ENCODE measurements at regions not wholly inside any gene's neighbourhood (a gene's known extent, or its start where the extent isn't known, plus 50 kb on each side); places are given as distances from the start of the nearest gene placed in this dataset.
"Not testable (repeated sequence)": the region's sequence is repeated elsewhere in the genome, so short reads cannot be mapped to it uniquely, and the experiment has no call there.

DNA sequence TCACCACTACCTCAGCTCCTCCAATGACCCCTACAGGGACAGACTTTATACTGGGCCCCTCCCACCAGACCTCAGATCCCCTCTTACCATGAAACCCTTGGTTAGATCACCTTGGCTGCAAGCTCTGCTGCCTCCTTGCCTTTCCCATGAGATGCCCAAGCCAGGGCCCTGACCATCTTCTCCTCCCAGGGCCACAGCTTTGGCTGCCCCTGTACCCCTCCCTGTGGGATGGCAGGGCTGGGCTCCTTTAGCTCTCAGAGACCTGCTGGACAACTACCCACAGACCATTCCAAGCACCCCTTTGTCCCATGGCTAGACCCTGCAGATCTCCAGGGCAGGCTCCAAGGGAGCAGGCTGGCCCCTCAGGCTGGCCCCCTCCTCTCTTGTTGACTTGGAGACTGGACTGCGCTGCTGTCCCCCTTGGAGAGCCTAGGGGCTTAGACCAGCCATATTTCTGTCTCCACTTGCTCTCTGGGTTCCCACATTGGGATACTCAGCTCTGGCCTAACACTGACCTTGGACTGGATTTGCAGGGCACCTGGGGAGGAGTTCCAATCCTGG is 1692.7 kb downstream of the TP53TG3F start:
- Mint-ChIP-seq H3K27me3 (ENCODE audit: insufficient read depth, unreplicated experiment) (no peaks in the 10 kb centered on the region), H3K9me3 (ENCODE audit: unreplicated experiment) (peaks cover 10% of the 10 kb centered on the region), H3K36me3 (ENCODE audit: insufficient read depth, unreplicated experiment) (no peaks in the 10 kb centered on the region), H3K4me1 (ENCODE audit: low read depth, unreplicated experiment) (no peaks in the 10 kb centered on the region), H3K27ac (ENCODE audit: unreplicated experiment) (no peak overlapping the region), H3K4me3 (ENCODE audit: unreplicated experiment) (no peak overlapping the region)
- H3K36me3 ChIP-seq (ENCODE audit: control insufficient read depth, insufficient read depth, low read length): no peaks in the 10 kb centered on the region
- DNase-seq: no peak
- no peaks in the 10 kb centered on the region for H3K9me3 ChIP-seq
- TF ChIP-seq, protein P1, sequence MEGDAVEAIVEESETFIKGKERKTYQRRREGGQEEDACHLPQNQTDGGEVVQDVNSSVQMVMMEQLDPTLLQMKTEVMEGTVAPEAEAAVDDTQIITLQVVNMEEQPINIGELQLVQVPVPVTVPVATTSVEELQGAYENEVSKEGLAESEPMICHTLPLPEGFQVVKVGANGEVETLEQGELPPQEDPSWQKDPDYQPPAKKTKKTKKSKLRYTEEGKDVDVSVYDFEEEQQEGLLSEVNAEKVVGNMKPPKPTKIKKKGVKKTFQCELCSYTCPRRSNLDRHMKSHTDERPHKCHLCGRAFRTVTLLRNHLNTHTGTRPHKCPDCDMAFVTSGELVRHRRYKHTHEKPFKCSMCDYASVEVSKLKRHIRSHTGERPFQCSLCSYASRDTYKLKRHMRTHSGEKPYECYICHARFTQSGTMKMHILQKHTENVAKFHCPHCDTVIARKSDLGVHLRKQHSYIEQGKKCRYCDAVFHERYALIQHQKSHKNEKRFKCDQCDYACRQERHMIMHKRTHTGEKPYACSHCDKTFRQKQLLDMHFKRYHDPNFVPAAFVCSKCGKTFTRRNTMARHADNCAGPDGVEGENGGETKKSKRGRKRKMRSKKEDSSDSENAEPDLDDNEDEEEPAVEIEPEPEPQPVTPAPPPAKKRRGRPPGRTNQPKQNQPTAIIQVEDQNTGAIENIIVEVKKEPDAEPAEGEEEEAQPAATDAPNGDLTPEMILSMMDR (IDR thresholded peaks at IDR 0.05; ENCODE audit: insufficient read depth in 1 of 2, low read depth in 1 of 2, low read length in 1 of 2, severe bottlenecking in 1 of 2, unreplicated experiment in 1 of 2): no peak
- POLR2A ChIA-PET: no interaction called here
- CTCF ChIA-PET: no interaction called here
- no peak overlapping the region for H3K4me3 ChIP-seq (ENCODE audit: low read depth, low read length)
- BruUV-seq (replicated peaks): no TSS peak
- H3K27me3 ChIP-seq (replicated peaks; ENCODE audit: control insufficient read depth, insufficient read depth, low read length): no peaks in the 10 kb centered on the region
- intact Hi-C loops (cut with micrococcal nuclease; ENCODE audit: unreplicated experiment): no loop called here
- H3K4me1 ChIP-seq: no peaks in the 10 kb centered on the region

GRCh38 chr16:35154627-35155026 is 1695.2 kb downstream of the TP53TG3F start:
- H3K36me3 Mint-ChIP-seq (ENCODE audit: insufficient read depth, unreplicated experiment): no peaks in the 10 kb centered on the region
- no peak for DNase-seq
- H3K4me3 Mint-ChIP-seq (ENCODE audit: unreplicated experiment): no peak overlapping the region
- ChIA-PET POLR2A (no interaction called here), CTCF (no interaction called here)
- no TSS peak for BruUV-seq (replicated peaks)
- intact Hi-C loops (cut with micrococcal nuclease; ENCODE audit: unreplicated experiment): no loop called here
- H3K27me3 Mint-ChIP-seq (ENCODE audit: insufficient read depth, unreplicated experiment): no peaks in the 10 kb centered on the region
- TF ChIP-seq, protein P1 (IDR thresholded peaks at IDR 0.05; ENCODE audit: insufficient read depth in 1 of 2, low read depth in 1 of 2, low read length in 1 of 2, severe bottlenecking in 1 of 2, unreplicated experiment in 1 of 2): no peak
- no peak overlapping the region for H3K27ac Mint-ChIP-seq (ENCODE audit: unreplicated experiment)
- H3K4me1 Mint-ChIP-seq (ENCODE audit: low read depth, unreplicated experiment): no peaks in the 10 kb centered on the region
- no peaks in the 10 kb centered on the region for H3K9me3 ChIP-seq
- H3K36me3 ChIP-seq (ENCODE audit: control insufficient read depth, insufficient read depth, low read length): no peaks in the 10 kb centered on the region
- H3K9me3 Mint-ChIP-seq (ENCODE audit: unreplicated experiment): peaks cover 26% of the 10 kb centered on the region
- no peaks in the 10 kb centered on the region for H3K4me1 ChIP-seq
- H3K27me3 ChIP-seq (replicated peaks; ENCODE audit: control insufficient read depth, insufficient read depth, low read length): no peaks in the 10 kb centered on the region
- H3K4me3 ChIP-seq (ENCODE audit: low read depth, low read length): no peak overlapping the region

- DNase-seq; H3K27ac Mint-ChIP-seq (ENCODE audit: unreplicated experiment); H3K27me3 ChIP-seq (replicated peaks; ENCODE audit: control insufficient read depth, insufficient read depth, low read length); H3K4me1 Mint-ChIP-seq (ENCODE audit: low read depth, unreplicated experiment); H3K4me3 ChIP-seq (ENCODE audit: low read depth, low read length); H3K27me3 Mint-ChIP-seq (ENCODE audit: insufficient read depth, unreplicated experiment); H3K36me3 Mint-ChIP-seq (ENCODE audit: insufficient read depth, unreplicated experiment); CTCF ChIA-PET; POLR2A ChIA-PET; H3K4me3 Mint-ChIP-seq (ENCODE audit: unreplicated experiment); BruUV-seq (replicated peaks); H3K36me3 ChIP-seq (ENCODE audit: control insufficient read depth, insufficient read depth, low read length); H3K4me1 ChIP-seq; H3K9me3 ChIP-seq; intact Hi-C loops (cut with micrococcal nuclease; ENCODE audit: unreplicated experiment): not testable (repeated sequence)
- H3K9me3 Mint-ChIP-seq (ENCODE audit: unreplicated experiment): peaks cover 20% of the 10 kb centered on the region
These were observed 1698.1 kb downstream of the TP53TG3F start for GRCh38 chr16:35157549-35157948.

DNA sequence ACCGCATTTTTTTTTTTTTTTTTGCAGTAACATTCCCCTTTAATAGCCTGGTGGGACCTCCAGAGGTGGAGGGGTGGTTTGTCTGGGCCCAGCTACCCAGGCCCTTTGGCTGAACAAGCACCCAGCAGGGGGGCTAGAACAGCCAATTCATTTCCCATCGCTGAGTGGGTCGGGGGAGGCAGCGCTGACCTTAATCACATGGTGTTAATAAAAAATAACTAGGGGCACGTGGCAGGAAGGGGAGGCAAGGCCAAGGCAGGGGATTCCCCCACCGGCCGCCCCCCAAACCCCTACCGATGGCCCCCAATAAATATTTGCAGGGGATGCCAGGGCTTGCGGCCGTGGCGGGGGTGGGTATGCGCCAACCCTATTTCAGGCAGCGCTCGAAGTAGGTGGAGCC is 1709.9 kb downstream of the TP53TG3F start:
- BruUV-seq (replicated peaks); H3K36me3 Mint-ChIP-seq (ENCODE audit: insufficient read depth, unreplicated experiment); H3K9me3 ChIP-seq; DNase-seq; H3K4me3 ChIP-seq (ENCODE audit: low read depth, low read length); H3K27me3 Mint-ChIP-seq (ENCODE audit: insufficient read depth, unreplicated experiment); POLR2A ChIA-PET; H3K4me3 Mint-ChIP-seq (ENCODE audit: unreplicated experiment); H3K27me3 ChIP-seq (replicated peaks; ENCODE audit: control insufficient read depth, insufficient read depth, low read length); H3K27ac Mint-ChIP-seq (ENCODE audit: unreplicated experiment); H3K4me1 Mint-ChIP-seq (ENCODE audit: low read depth, unreplicated experiment); H3K36me3 ChIP-seq (ENCODE audit: control insufficient read depth, insufficient read depth, low read length); CTCF ChIA-PET; H3K4me1 ChIP-seq; intact Hi-C loops (cut with micrococcal nuclease; ENCODE audit: unreplicated experiment): not testable (repeated sequence)
- peaks cover 11% of the 10 kb centered on the region for H3K9me3 Mint-ChIP-seq (ENCODE audit: unreplicated experiment)

DNA sequence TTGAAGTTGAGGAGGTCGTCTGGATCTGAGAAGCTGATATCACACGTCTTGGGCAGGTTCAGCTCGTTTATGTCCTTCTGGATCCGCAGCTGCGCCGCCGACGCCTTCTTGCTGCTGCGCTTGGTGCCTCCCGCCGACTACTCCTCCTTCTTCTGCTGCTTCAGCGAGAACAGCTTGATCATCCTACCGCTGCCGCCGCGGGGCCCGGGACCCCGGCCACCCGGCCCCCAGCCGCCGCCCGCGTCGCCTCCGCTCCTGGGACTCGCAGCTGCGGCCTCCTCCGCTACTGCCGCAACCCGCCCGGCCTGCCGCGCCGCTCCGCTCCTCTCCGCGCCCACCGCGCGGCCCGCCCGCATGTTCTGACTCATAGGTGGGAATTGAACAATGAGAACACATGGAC is 1710.6 kb downstream of the TP53TG3F start:
- H3K27me3 ChIP-seq (replicated peaks; ENCODE audit: control insufficient read depth, insufficient read depth, low read length); H3K4me3 Mint-ChIP-seq (ENCODE audit: unreplicated experiment); BruUV-seq (replicated peaks); DNase-seq; H3K9me3 ChIP-seq; H3K4me1 Mint-ChIP-seq (ENCODE audit: low read depth, unreplicated experiment); intact Hi-C loops (cut with micrococcal nuclease; ENCODE audit: unreplicated experiment); H3K27ac Mint-ChIP-seq (ENCODE audit: unreplicated experiment); H3K27me3 Mint-ChIP-seq (ENCODE audit: insufficient read depth, unreplicated experiment); CTCF ChIA-PET; H3K36me3 ChIP-seq (ENCODE audit: control insufficient read depth, insufficient read depth, low read length); H3K4me3 ChIP-seq (ENCODE audit: low read depth, low read length); H3K36me3 Mint-ChIP-seq (ENCODE audit: insufficient read depth, unreplicated experiment); POLR2A ChIA-PET; H3K4me1 ChIP-seq: not testable (repeated sequence)
- peaks cover 11% of the 10 kb centered on the region for H3K9me3 Mint-ChIP-seq (ENCODE audit: unreplicated experiment)
